Right lobe of liver (tissue), 6 donors: ENCODE measurements at regions not wholly inside any gene's neighbourhood (a gene's known extent, or its start where the extent isn't known, plus 50 kb on each side); places are given as distances from the start of the nearest gene placed in this dataset.

ENCODE experiments used
- ATAC-seq, 4 donors: fragments of 200-7000 bp; cut with Tn5 transposase; one replicate each; pipeline ENCODE4 v1.9.1; 2020; ENCODE audit warnings: mild to moderate bottlenecking in 4 of 4, moderate library complexity in 4 of 4
- DNase-seq, 3 donors: peaks; one replicate each; pipeline ENCODE4 v3.0.0-alpha.2; 2020
- H3K27ac ChIP-seq, 3 donors: fragments of 200-600 bp; one replicate each; pipeline ENCODE4 v1.8.0; 2022
- H3K27me3 ChIP-seq, 2 donors: fragments of 200-600 bp; one replicate each; pipeline ENCODE4 v1.8.0; 2022
- H3K36me3 ChIP-seq, 4 donors: fragments of 200-600 bp; sonication (generic) in 1 of 4; one replicate each; pipeline versions ENCODE4 v1.5.1 to v1.8.0; 2017 to 2022; ENCODE audit warnings: control low read depth in 1 of 4
- H3K4me1 ChIP-seq, 4 donors: fragments of 200-600 bp; sonication (generic) in 1 of 4; one replicate each; pipeline versions ENCODE4 v1.5.1 to v1.8.0; 2017 to 2022; ENCODE audit warnings: control low read depth in 1 of 4
- H3K4me3 ChIP-seq, 3 donors: fragments of 200-600 bp; one replicate each; pipeline ENCODE4 v1.8.0; 2022
- H3K9me3 ChIP-seq, 4 donors: fragments of 200-600 bp; sonication (generic) in 1 of 4; one replicate each; pipeline versions ENCODE4 v1.5.1 to v1.8.0; 2017 to 2022; ENCODE audit warnings: control low read depth in 1 of 4
- POLR2A ChIP-seq: fragments of 450-650 bp; IDR thresholded peaks from one replicate; pipeline ENCODE4 v1.6.1; 2017; ENCODE audit warnings: antibody characterized with exemption, mild to moderate bottlenecking
- WGBS: methylation state at CpG from one replicate; pipeline ENCODE4 v1.1.6; 2018; ENCODE audit warnings: low coverage, low lambda C conversion rate; ENCODE audit not compliant: insufficient coverage; ENCODE audit errors: missing lambda C conversion rate; 5-methylcytosine and 5-hydroxymethylcytosine counted together
- intact Hi-C, 2 donors: fragments of 100-400 bp; cut with DNase I; formaldehyde crosslinking; loops; one replicate each; pipeline versions ENCODE4 v1.11.2 to v1.14.1; 2022
- TF ChIP-seq, protein P1 (sequence below), 4 donors: fragments of 200-600 bp in 3 of 4; fragments of 450-650 bp in 1 of 4; IDR thresholded peaks; one replicate each; pipeline versions ENCODE4 v1.5.1 to v1.8.0; 2016 to 2022; ENCODE audit warnings: antibody characterized with exemption in 4 of 4, mild to moderate bottlenecking in 2 of 4
- donor health status: DM: no; HTN: yes; CAD: no.
- donor health status: DM: no; HTN: no; CAD: no.
- donor health status: DM: no; HTN: no; CAD: no.
- donor health status: DM: no; HTN: yes; CAD: no.
- donor health status: DM: no; HTN: yes; CAD: no.

DNA sequence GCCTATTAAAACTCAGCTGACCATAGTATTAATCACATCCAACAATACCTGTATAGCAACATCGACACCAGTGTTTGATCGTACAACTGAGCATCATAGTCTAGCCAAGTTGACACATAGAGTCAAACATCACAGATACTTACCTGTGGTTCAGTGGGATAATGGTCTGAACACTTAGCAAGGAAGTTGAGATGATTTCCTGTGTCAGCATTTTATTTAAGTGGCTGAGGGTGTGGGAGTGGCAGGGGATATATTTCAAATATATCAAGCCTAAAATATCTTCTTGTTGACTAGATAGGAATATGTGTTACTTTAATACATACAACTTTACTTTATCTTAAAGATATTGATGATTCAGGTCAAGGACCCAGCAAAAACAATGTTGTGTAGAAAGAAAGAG lies 1038.6 kb downstream of the TSN start:
- Histone ChIP-seq H3K4me1 (no peaks in the 10 kb centered on the region), H3K27me3 (no peaks in the 10 kb centered on the region), H3K9me3 (no peaks in the 10 kb centered on the region), H3K4me3 (no peak overlapping the region), H3K36me3 (no peaks in the 10 kb centered on the region), H3K27ac (no peak overlapping the region)
- TF ChIP-seq, protein P1, sequence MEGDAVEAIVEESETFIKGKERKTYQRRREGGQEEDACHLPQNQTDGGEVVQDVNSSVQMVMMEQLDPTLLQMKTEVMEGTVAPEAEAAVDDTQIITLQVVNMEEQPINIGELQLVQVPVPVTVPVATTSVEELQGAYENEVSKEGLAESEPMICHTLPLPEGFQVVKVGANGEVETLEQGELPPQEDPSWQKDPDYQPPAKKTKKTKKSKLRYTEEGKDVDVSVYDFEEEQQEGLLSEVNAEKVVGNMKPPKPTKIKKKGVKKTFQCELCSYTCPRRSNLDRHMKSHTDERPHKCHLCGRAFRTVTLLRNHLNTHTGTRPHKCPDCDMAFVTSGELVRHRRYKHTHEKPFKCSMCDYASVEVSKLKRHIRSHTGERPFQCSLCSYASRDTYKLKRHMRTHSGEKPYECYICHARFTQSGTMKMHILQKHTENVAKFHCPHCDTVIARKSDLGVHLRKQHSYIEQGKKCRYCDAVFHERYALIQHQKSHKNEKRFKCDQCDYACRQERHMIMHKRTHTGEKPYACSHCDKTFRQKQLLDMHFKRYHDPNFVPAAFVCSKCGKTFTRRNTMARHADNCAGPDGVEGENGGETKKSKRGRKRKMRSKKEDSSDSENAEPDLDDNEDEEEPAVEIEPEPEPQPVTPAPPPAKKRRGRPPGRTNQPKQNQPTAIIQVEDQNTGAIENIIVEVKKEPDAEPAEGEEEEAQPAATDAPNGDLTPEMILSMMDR (IDR thresholded peaks at IDR 0.05), result no peak
- no peak for TF ChIP-seq POLR2A
- DNase-seq (no peak), ATAC-seq (no peak)
- 71% methylated on average over 2 of the region's 2 CpGs for WGBS
- intact Hi-C loops, result no loop called here

DNA sequence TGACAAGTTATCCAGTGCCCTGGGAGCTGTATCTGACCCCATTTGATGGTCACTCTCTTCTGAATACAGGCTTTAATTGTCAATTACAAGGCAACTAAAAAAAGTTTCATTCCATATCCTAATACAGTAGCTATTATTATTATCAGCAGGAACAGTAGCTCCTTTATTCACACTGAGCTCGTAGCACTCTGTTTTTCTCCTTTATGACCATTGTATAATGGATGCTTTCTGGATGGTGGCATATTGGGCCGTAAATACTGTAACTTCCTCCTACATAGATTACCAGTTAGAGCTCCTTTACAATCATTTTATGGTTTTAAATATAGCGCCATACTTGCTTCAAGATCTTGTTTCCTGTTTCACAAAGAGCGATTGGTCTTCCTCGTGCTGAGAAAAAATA lies 1040.3 kb downstream of the TSN start:
- no peak for TF ChIP-seq POLR2A
- TF ChIP-seq, protein P1 (IDR thresholded peaks at IDR 0.05), result no peak
- Histone ChIP-seq H3K4me1 (no peaks in the 10 kb centered on the region), H3K27me3 (no peaks in the 10 kb centered on the region), H3K27ac (no peak overlapping the region), H3K9me3 (no peaks in the 10 kb centered on the region), H3K4me3 (no peak overlapping the region), H3K36me3 (no peaks in the 10 kb centered on the region)
- intact Hi-C loops, result no loop called here
- 59% methylated on average over 5 of the region's 5 CpGs for WGBS
- no peak for DNase-seq
- no peak for ATAC-seq

DNA sequence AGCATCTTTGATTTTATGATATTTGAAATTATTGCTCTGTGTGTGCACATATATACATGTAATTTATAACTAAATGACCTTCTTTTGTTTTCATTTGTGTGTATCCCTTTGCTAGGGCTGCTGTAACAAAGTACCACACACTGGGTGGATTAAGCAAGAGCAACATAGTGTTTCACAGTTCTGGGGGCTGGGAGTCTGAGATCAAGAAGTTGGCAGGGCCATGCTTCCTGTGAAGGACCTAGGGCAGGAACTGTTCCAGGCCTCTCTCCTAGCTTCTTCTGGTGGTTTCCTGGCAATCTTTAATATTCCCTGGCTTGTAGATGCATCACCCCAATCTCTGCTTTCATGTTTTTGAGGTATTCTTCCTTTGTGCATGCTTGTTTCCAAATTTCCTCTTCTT lies 1043.9 kb downstream of the TSN start:
- no peak for DNase-seq
- no peak for TF ChIP-seq POLR2A
- TF ChIP-seq, protein P1 (IDR thresholded peaks at IDR 0.05), result no peak
- H3K4me1 ChIP-seq, result no peaks in the 10 kb centered on the region
- ATAC-seq, result no peak
- no peaks in the 10 kb centered on the region for H3K27me3 ChIP-seq
- no peak overlapping the region for H3K27ac ChIP-seq
- H3K36me3 ChIP-seq, result no peaks in the 10 kb centered on the region
- no peaks in the 10 kb centered on the region for H3K9me3 ChIP-seq
- H3K4me3 ChIP-seq, result no peak overlapping the region
- intact Hi-C loops, result no loop called here

DNA sequence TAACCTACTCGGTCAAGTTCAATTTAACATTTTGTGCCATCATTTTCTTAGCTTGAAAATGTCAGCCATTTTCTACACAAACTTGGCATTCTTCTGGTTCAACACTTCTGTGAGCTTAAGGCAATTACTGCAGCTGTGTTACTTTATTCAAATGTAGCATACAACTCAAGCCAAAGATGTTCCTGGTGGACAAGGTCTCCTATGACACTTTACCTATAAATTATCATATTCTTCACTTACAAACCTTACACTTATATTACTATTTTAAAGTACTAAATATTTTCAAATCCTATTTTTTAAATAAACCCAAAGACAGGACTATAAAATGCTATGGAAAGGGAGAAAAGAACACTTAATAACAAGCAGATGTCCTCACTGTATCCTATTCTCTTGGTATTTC lies 1045.3 kb downstream of the TSN start:
- ATAC-seq, result no peak
- intact Hi-C loops, result no loop called here
- DNase-seq, result no peak
- no peak overlapping the region for H3K4me3 ChIP-seq
- no peak overlapping the region for H3K27ac ChIP-seq
- H3K4me1 ChIP-seq, result no peaks in the 10 kb centered on the region
- no peak for TF ChIP-seq POLR2A
- TF ChIP-seq, protein P1 (IDR thresholded peaks at IDR 0.05), result no peak
- 73% methylated on average over 1 of the region's 1 CpG for WGBS
- no peaks in the 10 kb centered on the region for H3K9me3 ChIP-seq
- H3K36me3 ChIP-seq, result no peaks in the 10 kb centered on the region
- no peaks in the 10 kb centered on the region for H3K27me3 ChIP-seq

DNA sequence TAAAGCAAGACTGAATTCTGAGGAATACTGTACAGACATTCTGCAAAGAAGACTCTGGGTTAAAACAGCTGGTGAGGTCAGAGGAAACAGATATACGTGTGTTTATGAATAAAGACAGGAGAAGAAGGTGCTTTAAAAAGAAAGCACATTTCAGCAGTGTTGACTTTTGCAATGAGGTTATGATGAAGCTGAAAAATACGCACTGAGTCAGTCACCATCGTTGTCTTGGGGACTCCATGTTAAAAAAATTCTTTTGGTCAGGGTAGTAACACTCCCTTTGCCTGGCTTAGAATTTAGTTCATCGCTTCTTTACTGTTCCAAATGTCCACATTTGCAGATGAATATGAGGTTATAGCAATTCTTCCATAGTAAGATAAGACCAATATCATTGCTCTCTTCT lies 1049.0 kb downstream of the TSN start:
- Histone ChIP-seq H3K27ac (no peak overlapping the region), H3K4me3 (no peak overlapping the region), H3K9me3 (no peaks in the 10 kb centered on the region), H3K36me3 (no peaks in the 10 kb centered on the region), H3K4me1 (no peaks in the 10 kb centered on the region), H3K27me3 (no peaks in the 10 kb centered on the region)
- WGBS, result 81% methylated on average over 4 of the region's 4 CpGs
- intact Hi-C loops, result no loop called here
- ATAC-seq, result no peak
- DNase-seq, result no peak
- TF ChIP-seq POLR2A, result no peak
- TF ChIP-seq, protein P1 (IDR thresholded peaks at IDR 0.05), result no peak
